ENCODE measurements at regions not wholly inside any gene's neighbourhood (a gene's known extent, or its start where the extent isn't known, plus 50 kb on each side); places are given as distances from the start of the nearest gene placed in this dataset.
A peak's percentile ranks its signal among the peaks of the same experiment; 100 is the strongest.

- H3K4me1 Mint-ChIP-seq: no peaks in the 10 kb centered on the region
- H3K27ac Mint-ChIP-seq: no peak overlapping the region
- no peak overlapping the region for H3K4me3 Mint-ChIP-seq
- no peaks in the 10 kb centered on the region for H3K36me3 Mint-ChIP-seq
- peaks cover 0 to 2% (median 0%) of the 10 kb centered on the region in 3 donors for H3K9me3 Mint-ChIP-seq
- no peaks in the 10 kb centered on the region for H3K27me3 Mint-ChIP-seq
These were observed 189.5 kb downstream of the ACTL7B start for GRCh38 chr9:108666240-108666784.

GRCh38 chr9:108665521-108666239 is 190.1 kb downstream of the ACTL7B start:
- no peak overlapping the region for H3K27ac Mint-ChIP-seq
- peaks cover 2 to 6% (median 2%) of the 10 kb centered on the region in 3 donors for H3K9me3 Mint-ChIP-seq
- H3K36me3 Mint-ChIP-seq: no peaks in the 10 kb centered on the region
- H3K27me3 Mint-ChIP-seq: no peaks in the 10 kb centered on the region
- H3K4me3 Mint-ChIP-seq: no peak overlapping the region
- H3K4me1 Mint-ChIP-seq: no peaks in the 10 kb centered on the region

GRCh38 chr9:108664309-108665255 is 191.2 kb downstream of the ACTL7B start:
- H3K4me3 Mint-ChIP-seq: no peak overlapping the region

DNA sequence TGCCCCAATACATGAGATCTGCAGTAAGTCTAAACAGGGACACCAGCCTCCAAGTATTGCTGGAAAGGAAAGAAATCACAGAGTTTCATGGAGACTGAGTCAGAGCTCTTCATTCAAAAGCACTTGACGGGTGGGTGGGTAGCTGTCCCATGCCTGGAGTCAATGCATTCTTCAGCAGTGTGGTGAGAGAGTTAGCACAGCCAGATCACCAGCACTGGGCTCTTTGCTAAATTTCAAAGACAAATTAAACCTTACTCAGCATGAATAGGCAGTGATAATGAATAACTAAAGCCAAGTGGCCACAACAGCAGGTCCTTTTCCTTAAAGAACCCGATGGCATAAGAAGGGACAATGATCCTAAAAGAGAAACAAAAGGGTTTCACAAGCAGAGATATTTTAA is 192.4 kb downstream of the ACTL7B start:
- peak overlapping the region in 1 of 4 donors; percentile 25 for H3K4me3 Mint-ChIP-seq
- H3K36me3 Mint-ChIP-seq: no peaks in the 10 kb centered on the region
- H3K9me3 Mint-ChIP-seq: peaks cover 4 to 21% (median 9%) of the 10 kb centered on the region in 3 donors
- no peaks in the 10 kb centered on the region for H3K27me3 Mint-ChIP-seq
- H3K27ac Mint-ChIP-seq: no peak overlapping the region
- H3K4me1 Mint-ChIP-seq: no peaks in the 10 kb centered on the region

More at GRCh38 chr9:108664309-108665255, 191.2 kb downstream of the ACTL7B start:
- H3K36me3 Mint-ChIP-seq: no peaks in the 10 kb centered on the region
- H3K27ac Mint-ChIP-seq: no peak overlapping the region
- H3K9me3 Mint-ChIP-seq: peaks cover 2 to 11% (median 3%) of the 10 kb centered on the region in 3 donors
- H3K27me3 Mint-ChIP-seq: no peaks in the 10 kb centered on the region
- no peaks in the 10 kb centered on the region for H3K4me1 Mint-ChIP-seq

DNA sequence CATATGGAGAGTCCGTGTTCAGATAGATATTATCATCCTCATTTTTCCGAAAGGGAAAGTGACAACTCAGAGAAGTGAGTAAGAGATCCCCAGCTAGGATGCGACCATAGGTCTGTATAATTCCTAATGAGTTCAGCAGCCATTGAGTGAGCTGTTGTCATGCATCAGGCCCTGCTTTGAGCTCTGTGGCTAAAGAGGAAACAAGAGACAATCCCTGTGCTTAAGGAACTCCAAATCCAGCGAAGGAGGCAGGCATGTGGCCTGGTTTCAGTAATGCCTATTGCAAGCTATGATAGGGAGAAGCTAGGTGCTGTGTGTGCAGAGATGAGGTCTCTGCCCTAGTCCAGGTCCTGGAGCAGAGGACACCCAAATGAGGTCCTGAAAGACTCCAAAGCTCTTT is 192.8 kb downstream of the ACTL7B start:
- no peaks in the 10 kb centered on the region for H3K27me3 Mint-ChIP-seq

DNA sequence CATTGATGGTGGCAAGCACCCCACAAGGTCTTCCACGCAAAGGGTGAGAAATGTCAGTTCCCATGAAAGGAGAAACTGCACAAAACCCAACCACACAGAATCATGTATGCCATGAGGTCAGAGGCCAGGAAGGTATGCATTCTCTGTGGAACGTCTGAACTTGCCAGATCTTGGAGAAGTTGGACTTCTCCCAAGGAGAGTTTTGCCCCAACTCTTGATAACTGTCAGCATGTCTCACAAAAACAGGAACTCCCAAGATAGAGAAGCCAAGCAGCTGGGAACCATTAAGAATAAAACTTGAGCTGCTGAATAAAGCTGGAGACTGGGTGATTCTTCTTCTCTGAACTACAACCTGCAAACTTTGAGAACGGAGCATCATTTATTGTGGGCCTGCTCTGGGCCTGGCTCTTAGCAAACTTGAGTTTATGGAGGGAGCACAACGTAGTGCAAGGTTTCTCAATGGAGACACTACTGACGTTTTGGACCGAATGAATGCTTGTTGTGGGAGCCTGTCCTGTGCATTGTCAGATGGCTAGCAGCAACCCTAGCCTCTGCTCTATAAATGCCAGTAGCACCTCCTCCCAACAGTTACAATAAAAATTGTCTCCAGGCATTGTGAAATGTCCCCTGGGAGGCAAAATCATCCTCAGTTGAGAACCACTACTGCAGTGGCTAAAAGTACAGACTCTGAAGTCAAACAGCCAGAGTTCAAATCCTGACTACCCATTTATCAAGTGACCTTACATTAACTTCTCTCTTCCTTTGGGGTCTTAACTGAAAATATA is 193.5 kb downstream of the ACTL7B start:
- Mint-ChIP-seq H3K9me3 (peaks cover 4 to 24% (median 12%) of the 10 kb centered on the region in 3 donors), H3K36me3 (no peaks in the 10 kb centered on the region), H3K27ac (no peak overlapping the region), H3K4me1 (no peaks in the 10 kb centered on the region), H3K27me3 (no peaks in the 10 kb centered on the region), H3K4me3 (peak overlapping the region in 1 of 4 donors; percentile 65)

More for the DNA sequence above, 192.8 kb downstream of the ACTL7B start:
- no peaks in the 10 kb centered on the region for H3K4me1 Mint-ChIP-seq
- no peaks in the 10 kb centered on the region for H3K36me3 Mint-ChIP-seq
- peaks cover 4 to 22% (median 9%) of the 10 kb centered on the region in 3 donors for H3K9me3 Mint-ChIP-seq
- no peak overlapping the region for H3K4me3 Mint-ChIP-seq
- H3K27ac Mint-ChIP-seq: no peak overlapping the region

GRCh38 chr9:108656566-108656965 is 199.2 kb downstream of the ACTL7B start:
- no peaks in the 10 kb centered on the region for H3K36me3 Mint-ChIP-seq
- peaks cover 2 to 26% (median 13%) of the 10 kb centered on the region in 3 donors for H3K9me3 Mint-ChIP-seq
- no peak overlapping the region for H3K27ac Mint-ChIP-seq
- no peaks in the 10 kb centered on the region for H3K4me1 Mint-ChIP-seq
- no peak overlapping the region for H3K4me3 Mint-ChIP-seq
- H3K27me3 Mint-ChIP-seq: no peaks in the 10 kb centered on the region

- H3K27ac Mint-ChIP-seq: no peak overlapping the region
- H3K4me1 Mint-ChIP-seq: no peaks in the 10 kb centered on the region
- H3K9me3 Mint-ChIP-seq: peaks cover 2 to 21% (median 14%) of the 10 kb centered on the region in 3 donors
- H3K36me3 Mint-ChIP-seq: no peaks in the 10 kb centered on the region
- H3K4me3 Mint-ChIP-seq: no peak overlapping the region
- H3K27me3 Mint-ChIP-seq: no peaks in the 10 kb centered on the region
These were observed 200.0 kb downstream of the ACTL7B start for GRCh38 chr9:108655818-108656217.

DNA sequence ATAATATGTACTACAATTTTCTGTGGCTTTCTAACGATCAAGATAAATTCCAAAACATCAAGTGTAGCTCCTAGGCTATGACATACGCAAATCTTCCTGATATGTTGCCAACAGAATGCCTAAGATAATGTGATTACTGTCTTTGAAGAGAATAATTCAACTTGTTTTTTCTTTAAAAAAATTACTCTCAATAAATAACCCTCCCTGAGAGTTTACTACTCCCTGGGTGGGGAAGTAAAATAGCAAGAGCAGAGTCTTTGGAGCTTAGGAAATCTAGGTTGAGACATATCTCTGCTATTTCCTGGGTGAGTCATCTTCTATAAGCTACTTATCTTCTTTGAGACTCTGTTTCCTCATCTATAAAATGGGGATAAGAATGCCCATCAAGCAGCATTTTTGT is 201.2 kb downstream of the ACTL7B start:
- H3K9me3 Mint-ChIP-seq: peaks cover 2 to 14% (median 12%) of the 10 kb centered on the region in 3 donors
- H3K4me3 Mint-ChIP-seq: no peak overlapping the region
- H3K27ac Mint-ChIP-seq: no peak overlapping the region
- H3K27me3 Mint-ChIP-seq: no peaks in the 10 kb centered on the region
- no peaks in the 10 kb centered on the region for H3K36me3 Mint-ChIP-seq
- H3K4me1 Mint-ChIP-seq: no peaks in the 10 kb centered on the region

GRCh38 chr9:108652851-108653250 is 202.9 kb downstream of the ACTL7B start:
- H3K27ac Mint-ChIP-seq: no peak overlapping the region
- H3K9me3 Mint-ChIP-seq: peaks cover 0 to 6% (median 3%) of the 10 kb centered on the region in 3 donors
- no peak overlapping the region for H3K4me3 Mint-ChIP-seq
- no peaks in the 10 kb centered on the region for H3K27me3 Mint-ChIP-seq
- H3K36me3 Mint-ChIP-seq: no peaks in the 10 kb centered on the region
- H3K4me1 Mint-ChIP-seq: no peaks in the 10 kb centered on the region

GRCh38 chr9:108650826-108651225 is 205.0 kb downstream of the ACTL7B start:
- Mint-ChIP-seq H3K4me1 (no peaks in the 10 kb centered on the region), H3K27me3 (peaks cover under 1% of the 10 kb centered on the region), H3K36me3 (no peaks in the 10 kb centered on the region), H3K4me3 (peak overlapping the region in 1 of 4 donors; percentile 8), H3K27ac (no peak overlapping the region), H3K9me3 (peaks cover 0 to 3% (median 0%) of the 10 kb centered on the region in 3 donors)

- Mint-ChIP-seq H3K27ac (no peak overlapping the region), H3K36me3 (no peaks in the 10 kb centered on the region), H3K27me3 (peaks cover 5% of the 10 kb centered on the region), H3K4me1 (no peaks in the 10 kb centered on the region), H3K9me3 (no peaks in the 10 kb centered on the region), H3K4me3 (no peak overlapping the region)
These were observed 210.3 kb downstream of the ACTL7B start for GRCh38 chr9:108645520-108645919.

GRCh38 chr9:108643731-108644510 is 211.9 kb downstream of the ACTL7B start:
- H3K4me1 Mint-ChIP-seq: no peaks in the 10 kb centered on the region
- no peak overlapping the region for H3K4me3 Mint-ChIP-seq
- H3K9me3 Mint-ChIP-seq: no peaks in the 10 kb centered on the region
- H3K27me3 Mint-ChIP-seq: peaks cover 5% of the 10 kb centered on the region
- H3K27ac Mint-ChIP-seq: no peak overlapping the region
- H3K36me3 Mint-ChIP-seq: peaks cover 3% of the 10 kb centered on the region

- Mint-ChIP-seq H3K36me3 (peaks cover 3% of the 10 kb centered on the region), H3K9me3 (no peaks in the 10 kb centered on the region), H3K4me3 (no peak overlapping the region), H3K4me1 (no peaks in the 10 kb centered on the region), H3K27me3 (peaks cover 5% of the 10 kb centered on the region), H3K27ac (no peak overlapping the region)
These were observed 212.9 kb downstream of the ACTL7B start for GRCh38 chr9:108642871-108643270.

All from IgD-negative memory B cell (primary cell).